Breast epithelium (tissue), 4 donors: ENCODE measurements at regions not wholly inside any gene's neighbourhood (a gene's known extent, or its start where the extent isn't known, plus 50 kb on each side); places are given as distances from the start of the nearest gene placed in this dataset.

ENCODE experiments used
- DNase-seq, 2 donors: peaks; one replicate each; pipeline ENCODE4 v3.0.0-alpha.2; 2019; ENCODE audit warnings: low spot score in 2 of 2
- H3K27ac ChIP-seq, 2 donors: fragments of 200-600 bp; sonication (generic) in 1 of 2; one replicate each; pipeline ENCODE4 v1.5.1; 2016 to 2019; ENCODE audit warnings: mild to moderate bottlenecking in 1 of 2
- H3K27me3 ChIP-seq, 2 donors: fragments of 200-600 bp; sonication (generic) in 1 of 2; one replicate each; pipeline versions ENCODE4 v1.5.1 to v1.6.0; 2017 to 2019; ENCODE audit warnings: control low read depth in 1 of 2, mild to moderate bottlenecking in 1 of 2
- H3K36me3 ChIP-seq: fragments of 200-600 bp; one replicate; pipeline ENCODE4 v1.5.1; 2019
- H3K4me1 ChIP-seq, 2 donors: fragments of 200-600 bp; sonication (generic); one replicate each; pipeline ENCODE4 v1.5.1; 2016 to 2019; ENCODE audit warnings: control low read depth in 1 of 2
- H3K4me3 ChIP-seq, 3 donors: fragments of 200-600 bp; sonication (generic); 1 replicate in 2 of 3; 2 replicates in 1 of 3; pipeline ENCODE4 v1.5.1; 2016 to 2019; ENCODE audit warnings: mild to moderate bottlenecking in 3 of 3, moderate library complexity in 2 of 3
- H3K9me3 ChIP-seq, 2 donors: fragments of 200-600 bp; sonication (generic) in 1 of 2; one replicate each; pipeline ENCODE4 v1.5.1; 2016 to 2019; ENCODE audit warnings: control low read depth in 1 of 2
- POLR2A ChIP-seq: fragments of 450-650 bp; IDR thresholded peaks from one replicate; pipeline ENCODE4 v1.6.1; 2016; ENCODE audit warnings: antibody characterized with exemption, mild to moderate bottlenecking, moderate library complexity
- POLR2AphosphoS5 ChIP-seq, 3 donors: sonication (generic); formaldehyde crosslinking; IDR thresholded peaks; one replicate each; pipeline ENCODE4 v1.6.1; 2017; ENCODE audit warnings: antibody characterized with exemption in 3 of 3
- intact Hi-C: fragments of 100-400 bp; cut with DNase I; formaldehyde crosslinking; loops from one replicate; pipeline ENCODE4 v1.15.1; 2023; ENCODE audit warnings: low total_unique reads
- TF ChIP-seq, protein P1 (sequence below), 3 donors: fragments of 450-650 bp; IDR thresholded peaks; one replicate each; pipeline ENCODE4 v1.5.1; 2016 to 2017; ENCODE audit warnings: antibody characterized with exemption in 3 of 3, mild to moderate bottlenecking in 3 of 3, moderate library complexity in 3 of 3

DNA sequence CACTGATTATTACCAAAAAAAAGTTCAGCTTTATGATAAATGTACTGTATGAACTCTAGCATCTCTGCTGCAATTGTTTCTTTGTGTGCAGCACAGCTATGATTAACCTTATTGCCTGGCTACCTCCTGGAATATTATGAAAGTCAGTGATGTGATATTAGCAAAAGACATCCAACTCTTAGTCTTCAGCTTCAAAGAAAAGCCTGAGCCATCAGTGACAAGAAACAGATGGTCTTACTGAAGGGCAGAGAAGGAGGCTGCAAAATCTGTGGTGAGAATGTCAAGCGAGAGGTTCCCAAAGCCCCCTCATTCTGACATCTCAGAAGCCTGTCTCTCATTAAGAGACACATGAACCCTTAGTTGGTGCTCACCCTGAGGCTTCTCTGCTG is 89.4 kb upstream of the TNFAIP3 start:
- Histone ChIP-seq H3K4me3 (no peak overlapping the region), H3K36me3 (no peaks in the 10 kb centered on the region), H3K9me3 (no peaks in the 10 kb centered on the region), H3K27ac (no peak overlapping the region), H3K27me3 (no peaks in the 10 kb centered on the region), H3K4me1 (no peaks in the 10 kb centered on the region)
- TF ChIP-seq POLR2A: no peak
- TF ChIP-seq POLR2AphosphoS5 (IDR thresholded peaks at IDR 0.05): no peak
- TF ChIP-seq, protein P1, sequence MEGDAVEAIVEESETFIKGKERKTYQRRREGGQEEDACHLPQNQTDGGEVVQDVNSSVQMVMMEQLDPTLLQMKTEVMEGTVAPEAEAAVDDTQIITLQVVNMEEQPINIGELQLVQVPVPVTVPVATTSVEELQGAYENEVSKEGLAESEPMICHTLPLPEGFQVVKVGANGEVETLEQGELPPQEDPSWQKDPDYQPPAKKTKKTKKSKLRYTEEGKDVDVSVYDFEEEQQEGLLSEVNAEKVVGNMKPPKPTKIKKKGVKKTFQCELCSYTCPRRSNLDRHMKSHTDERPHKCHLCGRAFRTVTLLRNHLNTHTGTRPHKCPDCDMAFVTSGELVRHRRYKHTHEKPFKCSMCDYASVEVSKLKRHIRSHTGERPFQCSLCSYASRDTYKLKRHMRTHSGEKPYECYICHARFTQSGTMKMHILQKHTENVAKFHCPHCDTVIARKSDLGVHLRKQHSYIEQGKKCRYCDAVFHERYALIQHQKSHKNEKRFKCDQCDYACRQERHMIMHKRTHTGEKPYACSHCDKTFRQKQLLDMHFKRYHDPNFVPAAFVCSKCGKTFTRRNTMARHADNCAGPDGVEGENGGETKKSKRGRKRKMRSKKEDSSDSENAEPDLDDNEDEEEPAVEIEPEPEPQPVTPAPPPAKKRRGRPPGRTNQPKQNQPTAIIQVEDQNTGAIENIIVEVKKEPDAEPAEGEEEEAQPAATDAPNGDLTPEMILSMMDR (IDR thresholded peaks at IDR 0.05): no peak
- no peak for DNase-seq
- intact Hi-C loops: no loop called here

DNA sequence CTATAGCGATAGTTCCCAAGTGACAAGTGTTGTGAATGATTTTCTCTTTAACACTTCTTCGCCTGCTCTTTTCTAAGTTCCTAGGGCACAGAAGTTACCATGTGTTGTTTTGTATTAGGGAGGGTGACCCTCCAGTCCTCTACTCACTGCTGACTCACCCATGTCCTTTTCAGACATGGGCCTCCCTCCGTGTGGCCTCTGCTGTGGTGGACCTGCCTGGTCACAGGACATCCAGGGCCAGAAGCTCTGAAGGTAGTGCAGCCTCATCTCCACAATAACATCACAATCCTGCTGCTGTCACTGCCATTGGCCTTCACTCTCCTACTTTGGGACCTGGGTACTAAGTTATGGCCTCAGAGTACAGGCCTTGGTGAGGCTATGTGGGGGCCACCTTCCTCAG is 87.1 kb upstream of the TNFAIP3 start:
- no peak overlapping the region for H3K4me3 ChIP-seq
- no peaks in the 10 kb centered on the region for H3K36me3 ChIP-seq
- H3K4me1 ChIP-seq: no peaks in the 10 kb centered on the region
- intact Hi-C loops: no loop called here
- DNase-seq: no peak
- H3K27me3 ChIP-seq: no peaks in the 10 kb centered on the region
- H3K27ac ChIP-seq: no peak overlapping the region
- TF ChIP-seq, protein P1 (IDR thresholded peaks at IDR 0.05): no peak
- TF ChIP-seq POLR2AphosphoS5 (IDR thresholded peaks at IDR 0.05): no peak
- TF ChIP-seq POLR2A: no peak
- no peaks in the 10 kb centered on the region for H3K9me3 ChIP-seq

DNA sequence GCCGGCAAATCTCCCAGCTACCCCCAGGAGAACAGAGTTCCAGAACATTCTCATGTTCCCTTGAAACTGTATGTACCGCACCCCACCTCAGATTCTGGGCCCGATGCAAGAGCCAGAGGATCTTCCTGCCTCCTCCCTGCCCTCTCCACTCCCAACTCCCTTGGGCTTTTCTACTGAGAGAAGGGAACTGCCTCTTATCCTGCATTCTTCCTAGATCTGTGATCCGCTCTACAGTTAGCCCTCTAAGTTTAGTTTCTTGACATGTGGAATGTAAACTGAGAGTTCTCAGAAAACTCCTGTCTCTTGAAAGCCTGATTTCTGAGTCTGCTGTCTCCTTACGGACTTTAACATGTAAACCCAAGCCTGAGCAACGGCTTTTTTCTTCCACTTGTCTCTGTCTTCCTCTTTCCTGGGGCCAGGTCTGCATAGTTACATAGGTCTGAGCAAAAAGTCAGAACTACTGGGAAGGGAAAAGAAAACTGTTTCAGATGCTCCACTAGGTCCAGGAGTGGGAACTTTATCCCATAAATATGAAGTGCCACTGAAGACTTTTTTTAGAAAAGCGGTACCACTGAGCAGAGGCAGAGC is 86.5 kb upstream of the TNFAIP3 start:
- H3K9me3 ChIP-seq: no peaks in the 10 kb centered on the region
- H3K27ac ChIP-seq: no peak overlapping the region
- intact Hi-C loops: no loop called here
- no peak for TF ChIP-seq POLR2A
- TF ChIP-seq, protein P1 (IDR thresholded peaks at IDR 0.05): no peak
- no peak for TF ChIP-seq POLR2AphosphoS5 (IDR thresholded peaks at IDR 0.05)
- no peaks in the 10 kb centered on the region for H3K36me3 ChIP-seq
- H3K4me1 ChIP-seq: no peaks in the 10 kb centered on the region
- no peak for DNase-seq
- H3K27me3 ChIP-seq: no peaks in the 10 kb centered on the region
- H3K4me3 ChIP-seq: no peak overlapping the region

DNA sequence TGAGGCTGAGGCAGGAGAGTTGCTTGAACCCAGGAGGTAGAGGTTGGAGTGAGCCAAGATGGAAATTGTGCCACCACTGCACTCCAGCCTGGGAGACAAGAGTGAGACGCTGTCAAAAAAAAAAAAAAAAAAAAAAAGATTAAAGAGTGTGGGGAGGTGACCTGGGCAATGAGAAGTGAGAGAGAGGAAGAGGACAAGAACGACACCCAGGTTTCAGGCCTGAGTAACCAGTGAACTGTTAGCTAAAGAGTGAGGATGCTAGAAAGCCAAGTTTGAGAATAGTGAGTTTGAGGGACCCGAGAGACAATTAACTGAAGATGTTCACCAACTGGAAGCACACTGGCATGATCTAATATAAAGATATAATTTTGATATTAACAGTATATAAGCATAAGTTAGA is 85.4 kb upstream of the TNFAIP3 start:
- Histone ChIP-seq H3K27ac (no peak overlapping the region), H3K9me3 (no peaks in the 10 kb centered on the region), H3K4me3 (no peak overlapping the region), H3K27me3 (no peaks in the 10 kb centered on the region), H3K4me1 (no peaks in the 10 kb centered on the region), H3K36me3 (no peaks in the 10 kb centered on the region)
- no peak for DNase-seq
- intact Hi-C loops: no loop called here
- TF ChIP-seq POLR2A: no peak
- TF ChIP-seq, protein P1 (IDR thresholded peaks at IDR 0.05): no peak
- no peak for TF ChIP-seq POLR2AphosphoS5 (IDR thresholded peaks at IDR 0.05)

DNA sequence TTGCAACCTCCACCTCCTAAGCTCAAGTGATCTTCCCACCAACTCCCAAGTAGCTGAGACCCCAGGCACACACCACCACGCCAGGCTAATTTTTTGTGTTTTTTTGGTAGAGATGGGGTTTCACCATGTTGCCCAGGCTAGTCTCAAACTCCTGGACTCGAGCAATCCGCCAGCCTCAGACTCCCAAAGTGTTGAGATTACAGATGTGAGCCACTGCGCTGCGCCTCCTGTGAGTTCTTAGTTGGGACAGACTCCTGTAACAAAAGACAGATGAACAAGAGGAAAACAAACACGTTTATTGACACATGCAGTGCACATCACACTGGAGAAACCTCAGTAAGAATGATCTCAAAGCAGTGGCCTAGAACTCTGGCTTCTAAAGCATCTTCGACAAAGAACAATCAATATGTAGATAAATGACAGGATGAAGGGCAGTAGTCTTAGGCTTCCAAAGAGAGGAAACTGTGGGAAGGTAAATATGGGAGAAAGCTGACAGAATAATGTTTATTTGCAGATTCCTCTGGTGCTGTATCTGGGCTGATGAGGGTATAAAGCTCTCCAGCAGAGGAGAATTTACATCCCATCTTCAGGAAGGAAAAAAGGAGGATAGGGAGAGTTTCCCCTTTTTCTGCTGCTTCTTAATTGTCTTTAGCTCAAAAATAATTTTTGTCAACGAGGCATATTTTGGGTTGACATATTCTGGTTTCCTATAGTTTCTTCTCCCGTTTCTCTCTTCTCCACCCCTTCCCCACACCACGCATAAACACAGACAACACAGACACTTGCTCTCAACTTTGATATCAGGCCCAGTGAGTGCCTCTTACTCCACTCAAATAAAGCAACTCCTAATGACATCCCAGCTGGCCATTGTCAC is 84.7 kb upstream of the TNFAIP3 start:
- no peaks in the 10 kb centered on the region for H3K4me1 ChIP-seq
- intact Hi-C loops: no loop called here
- no peak overlapping the region for H3K4me3 ChIP-seq
- H3K9me3 ChIP-seq: no peaks in the 10 kb centered on the region
- no peak overlapping the region for H3K27ac ChIP-seq
- no peaks in the 10 kb centered on the region for H3K27me3 ChIP-seq
- no peak for DNase-seq
- no peaks in the 10 kb centered on the region for H3K36me3 ChIP-seq
- no peak for TF ChIP-seq POLR2A
- TF ChIP-seq, protein P1 (IDR thresholded peaks at IDR 0.05): no peak
- TF ChIP-seq POLR2AphosphoS5 (IDR thresholded peaks at IDR 0.05): no peak
